ENCODE measurements at regions not wholly inside any gene's neighbourhood (a gene's known extent, or its start where the extent isn't known, plus 50 kb on each side); places are given as distances from the start of the nearest gene placed in this dataset.

GRCh38 chr17:65447823-65448222 is 113.6 kb downstream of the AXIN2 start (continued):
- TF ChIP-seq USF1 (CRISPR knock-in tag; IDR thresholded peaks at IDR 0.05), result no peak
- TF ChIP-seq FOXO4 (CRISPR knock-in tag; IDR thresholded peaks at IDR 0.05), result no peak
- TF ChIP-seq ZNF449 (CRISPR knock-in tag; IDR thresholded peaks at IDR 0.05), result no peak
- TF ChIP-seq YY1 (IDR thresholded peaks at IDR 0.05; ENCODE audit: borderline replicate concordance in 1 of 3, control insufficient read depth in 1 of 3, extremely low read depth in 1 of 3, insufficient read depth in 3 of 3, insufficient read length in 1 of 3, insufficient replicate concordance in 2 of 3, low read depth in 1 of 3, low read length in 2 of 3), result no peak
- no peak for TF ChIP-seq JUND (IDR thresholded peaks at IDR 0.05; ENCODE audit: borderline replicate concordance, low read depth, low read length)
- TF ChIP-seq JUND (tag; IDR thresholded peaks at IDR 0.05; ENCODE audit: borderline replicate concordance, low read depth, low read length), result no peak
- TF ChIP-seq ARID2 (IDR thresholded peaks at IDR 0.05), result no peak
- TF ChIP-seq THAP12 (CRISPR knock-in tag; IDR thresholded peaks at IDR 0.05), result no peak
- TF ChIP-seq WHSC1 (IDR thresholded peaks at IDR 0.05; ENCODE audit: low read length), result no peak
- TF ChIP-seq CTCF (IDR thresholded peaks at IDR 0.05 in 2 of 3, conservative IDR thresholded peaks at IDR 0.05 in 1 of 3; ENCODE audit: insufficient read depth in 2 of 3, low read depth in 1 of 3, low read length in 3 of 3), result no peak
- no peak for TF ChIP-seq SRSF3 (IDR thresholded peaks at IDR 0.05; ENCODE audit: insufficient read depth, low read length)
- TF ChIP-seq RAD21 (CRISPR knock-in tag; conservative IDR thresholded peaks at IDR 0.05 in 1 of 2, IDR thresholded peaks at IDR 0.05 in 1 of 2), result no peak
- TF ChIP-seq HINFP (tag; conservative IDR thresholded peaks at IDR 0.05; ENCODE audit: low read depth), result no peak
- TF ChIP-seq ZNF77 (CRISPR knock-in tag; IDR thresholded peaks at IDR 0.05), result no peak
- no peak for TF ChIP-seq HDAC1 (IDR thresholded peaks at IDR 0.05)
